ENCODE measurements at regions not wholly inside any gene's neighbourhood (a gene's known extent, or its start where the extent isn't known, plus 50 kb on each side); places are given as distances from the start of the nearest gene placed in this dataset.

- no peak for TF ChIP-seq NFYB (CRISPR knock-in tag; conservative IDR thresholded peaks at IDR 0.05; ENCODE audit: low read depth)
- TF ChIP-seq CTCF (IDR thresholded peaks at IDR 0.05), result no peak
- TF ChIP-seq, protein P1, sequence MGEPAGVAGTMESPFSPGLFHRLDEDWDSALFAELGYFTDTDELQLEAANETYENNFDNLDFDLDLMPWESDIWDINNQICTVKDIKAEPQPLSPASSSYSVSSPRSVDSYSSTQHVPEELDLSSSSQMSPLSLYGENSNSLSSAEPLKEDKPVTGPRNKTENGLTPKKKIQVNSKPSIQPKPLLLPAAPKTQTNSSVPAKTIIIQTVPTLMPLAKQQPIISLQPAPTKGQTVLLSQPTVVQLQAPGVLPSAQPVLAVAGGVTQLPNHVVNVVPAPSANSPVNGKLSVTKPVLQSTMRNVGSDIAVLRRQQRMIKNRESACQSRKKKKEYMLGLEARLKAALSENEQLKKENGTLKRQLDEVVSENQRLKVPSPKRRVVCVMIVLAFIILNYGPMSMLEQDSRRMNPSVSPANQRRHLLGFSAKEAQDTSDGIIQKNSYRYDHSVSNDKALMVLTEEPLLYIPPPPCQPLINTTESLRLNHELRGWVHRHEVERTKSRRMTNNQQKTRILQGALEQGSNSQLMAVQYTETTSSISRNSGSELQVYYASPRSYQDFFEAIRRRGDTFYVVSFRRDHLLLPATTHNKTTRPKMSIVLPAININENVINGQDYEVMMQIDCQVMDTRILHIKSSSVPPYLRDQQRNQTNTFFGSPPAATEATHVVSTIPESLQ (CRISPR knock-in tag; IDR thresholded peaks at IDR 0.05), result no peak
- TF ChIP-seq, protein P2, sequence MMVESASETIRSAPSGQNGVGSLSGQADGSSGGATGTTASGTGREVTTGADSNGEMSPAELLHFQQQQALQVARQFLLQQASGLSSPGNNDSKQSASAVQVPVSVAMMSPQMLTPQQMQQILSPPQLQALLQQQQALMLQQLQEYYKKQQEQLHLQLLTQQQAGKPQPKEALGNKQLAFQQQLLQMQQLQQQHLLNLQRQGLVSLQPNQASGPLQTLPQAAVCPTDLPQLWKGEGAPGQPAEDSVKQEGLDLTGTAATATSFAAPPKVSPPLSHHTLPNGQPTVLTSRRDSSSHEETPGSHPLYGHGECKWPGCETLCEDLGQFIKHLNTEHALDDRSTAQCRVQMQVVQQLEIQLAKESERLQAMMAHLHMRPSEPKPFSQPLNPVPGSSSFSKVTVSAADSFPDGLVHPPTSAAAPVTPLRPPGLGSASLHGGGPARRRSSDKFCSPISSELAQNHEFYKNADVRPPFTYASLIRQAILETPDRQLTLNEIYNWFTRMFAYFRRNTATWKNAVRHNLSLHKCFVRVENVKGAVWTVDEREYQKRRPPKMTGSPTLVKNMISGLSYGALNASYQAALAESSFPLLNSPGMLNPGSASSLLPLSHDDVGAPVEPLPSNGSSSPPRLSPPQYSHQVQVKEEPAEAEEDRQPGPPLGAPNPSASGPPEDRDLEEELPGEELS (CRISPR knock-in tag; IDR thresholded peaks at IDR 0.05), result no peak
- no peak for TF ChIP-seq CREB1 (CRISPR knock-in tag; IDR thresholded peaks at IDR 0.05)
- TF ChIP-seq, protein P3, sequence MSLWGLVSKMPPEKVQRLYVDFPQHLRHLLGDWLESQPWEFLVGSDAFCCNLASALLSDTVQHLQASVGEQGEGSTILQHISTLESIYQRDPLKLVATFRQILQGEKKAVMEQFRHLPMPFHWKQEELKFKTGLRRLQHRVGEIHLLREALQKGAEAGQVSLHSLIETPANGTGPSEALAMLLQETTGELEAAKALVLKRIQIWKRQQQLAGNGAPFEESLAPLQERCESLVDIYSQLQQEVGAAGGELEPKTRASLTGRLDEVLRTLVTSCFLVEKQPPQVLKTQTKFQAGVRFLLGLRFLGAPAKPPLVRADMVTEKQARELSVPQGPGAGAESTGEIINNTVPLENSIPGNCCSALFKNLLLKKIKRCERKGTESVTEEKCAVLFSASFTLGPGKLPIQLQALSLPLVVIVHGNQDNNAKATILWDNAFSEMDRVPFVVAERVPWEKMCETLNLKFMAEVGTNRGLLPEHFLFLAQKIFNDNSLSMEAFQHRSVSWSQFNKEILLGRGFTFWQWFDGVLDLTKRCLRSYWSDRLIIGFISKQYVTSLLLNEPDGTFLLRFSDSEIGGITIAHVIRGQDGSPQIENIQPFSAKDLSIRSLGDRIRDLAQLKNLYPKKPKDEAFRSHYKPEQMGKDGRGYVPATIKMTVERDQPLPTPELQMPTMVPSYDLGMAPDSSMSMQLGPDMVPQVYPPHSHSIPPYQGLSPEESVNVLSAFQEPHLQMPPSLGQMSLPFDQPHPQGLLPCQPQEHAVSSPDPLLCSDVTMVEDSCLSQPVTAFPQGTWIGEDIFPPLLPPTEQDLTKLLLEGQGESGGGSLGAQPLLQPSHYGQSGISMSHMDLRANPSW (CRISPR knock-in tag; conservative IDR thresholded peaks at IDR 0.05; ENCODE audit: low read depth), result no peak
- TF ChIP-seq NFATC4 (CRISPR knock-in tag; IDR thresholded peaks at IDR 0.05), result no peak
- no peak for TF ChIP-seq GABPB1 (CRISPR knock-in tag; IDR thresholded peaks at IDR 0.05)
Measured at GRCh38 chr12:46959502-46959901, 119.9 kb upstream of the PCED1B start.

Data from WTC11 (cell line).